Right atrium auricular region (tissue), 2 donors: ENCODE measurements at regions not wholly inside any gene's neighbourhood (a gene's known extent, or its start where the extent isn't known, plus 50 kb on each side); places are given as distances from the start of the nearest gene placed in this dataset.

Experiments used
- DNase-seq: peaks from one replicate; pipeline ENCODE4 v3.0.0-alpha.2; 2019; ENCODE audit warnings: low spot score
- H3K27ac ChIP-seq, 2 donors: fragments of 200-600 bp; sonication (generic); 1 replicate in 1 of 2; 2 replicates in 1 of 2; pipeline ENCODE4 v1.5.1; 2016 to 2019
- H3K27me3 ChIP-seq, 2 donors: fragments of 200-600 bp; sonication (generic); one replicate each; pipeline versions ENCODE4 v1.5.1 to v1.6.0; 2017 to 2019
- H3K36me3 ChIP-seq: fragments of 200-600 bp; sonication (generic); one replicate; pipeline ENCODE4 v1.5.1; 2016
- H3K4me1 ChIP-seq, 2 donors: fragments of 200-600 bp; sonication (generic); one replicate each; pipeline versions ENCODE4 v1.5.1 to v1.6.0; 2017 to 2019
- H3K4me3 ChIP-seq, 2 donors: fragments of 200-600 bp; sonication (generic); 1 replicate in 1 of 2; 2 replicates in 1 of 2; pipeline ENCODE4 v1.5.1; 2017 to 2019; ENCODE audit warnings: mild to moderate bottlenecking in 1 of 2, moderate library complexity in 1 of 2
- H3K9me3 ChIP-seq, 2 donors: fragments of 200-600 bp; sonication (generic); one replicate each; pipeline ENCODE4 v1.5.1; 2019
- CTCF ChIP-seq, 2 donors: fragments of 200-600 bp; sonication (generic); IDR thresholded peaks; one replicate each; pipeline ENCODE4 v1.5.1; 2019; ENCODE audit warnings: antibody characterized with exemption in 2 of 2

- TF ChIP-seq CTCF (IDR thresholded peaks at IDR 0.05): no peak
- Histone ChIP-seq H3K36me3 (no peaks in the 10 kb centered on the region), H3K4me3 (no peak overlapping the region), H3K27ac (no peak overlapping the region), H3K9me3 (no peaks in the 10 kb centered on the region), H3K4me1 (peaks cover 0 to 9% of the 10 kb centered on the region in 2 donors), H3K27me3 (no peaks in the 10 kb centered on the region)
- no peak for DNase-seq
These were observed 679.4 kb downstream of the TNS3 start for GRCh38 chr7:46902463-46902862.

GRCh38 chr7:46900312-46901263, 681.3 kb downstream of the TNS3 start:
- TF ChIP-seq CTCF (IDR thresholded peaks at IDR 0.05): no peak
- H3K27ac ChIP-seq: peak overlapping the region in 1 of 2 donors; percentile 60
- DNase-seq: no peak

GRCh38 chr7:46897381-46897780, 684.5 kb downstream of the TNS3 start:
- Histone ChIP-seq H3K4me3 (no peak overlapping the region), H3K36me3 (no peaks in the 10 kb centered on the region), H3K9me3 (no peaks in the 10 kb centered on the region), H3K27me3 (no peaks in the 10 kb centered on the region), H3K4me1 (peaks cover 0 to 9% of the 10 kb centered on the region in 2 donors), H3K27ac (no peak overlapping the region)
- DNase-seq: no peak
- no peak for TF ChIP-seq CTCF (IDR thresholded peaks at IDR 0.05)

More at GRCh38 chr7:46900312-46901263, 681.3 kb downstream of the TNS3 start:
- H3K4me1 ChIP-seq: peaks cover 0 to 9% of the 10 kb centered on the region in 2 donors
- H3K27me3 ChIP-seq: no peaks in the 10 kb centered on the region
- H3K4me3 ChIP-seq: no peak overlapping the region
- H3K36me3 ChIP-seq: no peaks in the 10 kb centered on the region
- no peaks in the 10 kb centered on the region for H3K9me3 ChIP-seq

- no peak for TF ChIP-seq CTCF (IDR thresholded peaks at IDR 0.05)
- Histone ChIP-seq H3K9me3 (peaks cover 0 to 20% of the 10 kb centered on the region in 2 donors), H3K4me1 (no peaks in the 10 kb centered on the region), H3K27ac (no peak overlapping the region), H3K27me3 (no peaks in the 10 kb centered on the region), H3K36me3 (no peaks in the 10 kb centered on the region), H3K4me3 (no peak overlapping the region)
- no peak for DNase-seq
These were observed 695.1 kb downstream of the TNS3 start for GRCh38 chr7:46886669-46887374.

- no peaks in the 10 kb centered on the region for H3K36me3 ChIP-seq
- DNase-seq: no peak
- no peaks in the 10 kb centered on the region for H3K27me3 ChIP-seq
- H3K9me3 ChIP-seq: peaks cover 0 to 20% of the 10 kb centered on the region in 2 donors
- H3K27ac ChIP-seq: no peak overlapping the region
- H3K4me3 ChIP-seq: no peak overlapping the region
- no peaks in the 10 kb centered on the region for H3K4me1 ChIP-seq
- TF ChIP-seq CTCF (IDR thresholded peaks at IDR 0.05): no peak
These were observed 696.7 kb downstream of the TNS3 start for GRCh38 chr7:46885167-46885566.
